ENCODE measurements at regions not wholly inside any gene's neighbourhood (a gene's known extent, or its start where the extent isn't known, plus 50 kb on each side); places are given as distances from the start of the nearest gene placed in this dataset.

DNA sequence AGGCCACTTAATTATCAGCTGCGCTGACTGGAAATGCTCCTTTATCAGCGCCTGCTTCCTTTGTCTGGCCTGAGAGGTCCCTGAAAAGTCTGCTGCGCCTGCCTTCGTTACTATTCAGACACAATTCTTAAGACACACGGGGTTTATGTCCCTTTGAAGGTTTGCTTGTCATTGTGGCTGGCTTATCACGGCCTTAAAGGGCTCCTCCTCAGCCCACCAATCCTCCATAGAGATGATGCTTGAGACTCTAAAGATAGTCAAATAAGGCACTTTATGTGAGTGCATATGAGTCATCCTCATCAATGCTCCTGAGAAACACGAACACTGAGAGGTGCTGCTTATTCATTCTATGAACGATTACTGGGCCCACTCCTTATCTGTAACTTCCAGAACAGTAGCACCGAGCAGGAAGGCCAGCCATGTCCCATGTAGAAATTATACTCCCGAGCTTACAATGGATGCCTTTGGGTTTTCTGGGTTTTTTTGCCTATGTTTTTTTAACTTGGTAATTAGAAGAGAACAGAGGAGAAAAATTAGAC is 1268.2 kb upstream of the TMEM132C start:
- TF ChIP-seq, protein P1, sequence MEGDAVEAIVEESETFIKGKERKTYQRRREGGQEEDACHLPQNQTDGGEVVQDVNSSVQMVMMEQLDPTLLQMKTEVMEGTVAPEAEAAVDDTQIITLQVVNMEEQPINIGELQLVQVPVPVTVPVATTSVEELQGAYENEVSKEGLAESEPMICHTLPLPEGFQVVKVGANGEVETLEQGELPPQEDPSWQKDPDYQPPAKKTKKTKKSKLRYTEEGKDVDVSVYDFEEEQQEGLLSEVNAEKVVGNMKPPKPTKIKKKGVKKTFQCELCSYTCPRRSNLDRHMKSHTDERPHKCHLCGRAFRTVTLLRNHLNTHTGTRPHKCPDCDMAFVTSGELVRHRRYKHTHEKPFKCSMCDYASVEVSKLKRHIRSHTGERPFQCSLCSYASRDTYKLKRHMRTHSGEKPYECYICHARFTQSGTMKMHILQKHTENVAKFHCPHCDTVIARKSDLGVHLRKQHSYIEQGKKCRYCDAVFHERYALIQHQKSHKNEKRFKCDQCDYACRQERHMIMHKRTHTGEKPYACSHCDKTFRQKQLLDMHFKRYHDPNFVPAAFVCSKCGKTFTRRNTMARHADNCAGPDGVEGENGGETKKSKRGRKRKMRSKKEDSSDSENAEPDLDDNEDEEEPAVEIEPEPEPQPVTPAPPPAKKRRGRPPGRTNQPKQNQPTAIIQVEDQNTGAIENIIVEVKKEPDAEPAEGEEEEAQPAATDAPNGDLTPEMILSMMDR (conservative IDR thresholded peaks at IDR 0.05): no peak
- TF ChIP-seq EZH2 (IDR thresholded peaks at IDR 0.05; ENCODE audit: low read depth): no peak
